Fibroblast of lung (primary cell): ENCODE measurements at regions not wholly inside any gene's neighbourhood (a gene's known extent, or its start where the extent isn't known, plus 50 kb on each side); places are given as distances from the start of the nearest gene placed in this dataset.
A peak's percentile ranks its signal among the peaks of the same experiment; 100 is the strongest.
"Not testable (repeated sequence)": the region's sequence is repeated elsewhere in the genome, so short reads cannot be mapped to it uniquely, and the experiment has no call there.

ENCODE experiments used
- DNase-seq, 2 donors: peaks; one replicate each; pipeline versions ENCODE4 v3.0.0 to v3.0.0-alpha.2; 2010; ENCODE audit warnings: low read depth in 2 of 2
- H2AFZ ChIP-seq: 2 replicates; pipeline ENCODE4 v1.5.1; 2012; ENCODE audit warnings: low read length, control low read depth, inconsistent platforms
- H3K27ac ChIP-seq: 2 replicates; pipeline ENCODE4 v1.5.1; 2011; ENCODE audit warnings: low read length, control low read depth; ENCODE audit not compliant: insufficient read depth
- H3K27me3 ChIP-seq: 2 replicates; pipeline ENCODE4 v1.5.1; 2011; ENCODE audit warnings: mild to moderate bottlenecking, low read length; ENCODE audit not compliant: control insufficient read depth, insufficient read depth
- H3K36me3 ChIP-seq: 2 replicates; pipeline ENCODE4 v1.5.1; 2011; ENCODE audit warnings: low read length; ENCODE audit not compliant: control insufficient read depth, insufficient read depth
- H3K4me1 ChIP-seq: 2 replicates; pipeline ENCODE4 v1.5.1; 2011; ENCODE audit warnings: low read length; ENCODE audit not compliant: control insufficient read depth, insufficient read depth; ENCODE audit errors: extremely low read depth
- H3K4me2 ChIP-seq: 2 replicates; pipeline ENCODE4 v1.5.1; 2011; ENCODE audit warnings: low read length, control low read depth; ENCODE audit not compliant: insufficient read depth; ENCODE audit errors: extremely low read depth
- H3K4me3 ChIP-seq, 4 experiments: fragments of 200-600 bp in 1 of 4; sonication (generic) in 1 of 4; replicated peaks in 1 of 4; 2 replicates each; pipeline ENCODE4 v1.5.1; 2011 to 2016; ENCODE audit warnings: low read length in 4 of 4, low read depth in 3 of 4, mild to moderate bottlenecking in 3 of 4, control low read depth in 2 of 4, inconsistent platforms in 1 of 4, mixed read lengths in 1 of 4; ENCODE audit not compliant: insufficient read depth in 1 of 4; ENCODE audit errors: control extremely low read depth in 1 of 4
- H3K79me2 ChIP-seq: 2 replicates; pipeline ENCODE4 v1.5.1; 2012; ENCODE audit warnings: mild to moderate bottlenecking, low read length, inconsistent platforms; ENCODE audit not compliant: control insufficient read depth, insufficient read depth
- H3K9ac ChIP-seq: 2 replicates; pipeline ENCODE4 v1.5.1; 2011; ENCODE audit warnings: mild to moderate bottlenecking, low read length, control low read depth; ENCODE audit not compliant: insufficient read depth
- H3K9me3 ChIP-seq: 2 replicates; pipeline ENCODE4 v1.5.1; 2012; ENCODE audit warnings: low read depth, low read length; ENCODE audit not compliant: control insufficient read depth, insufficient read depth
- H4K20me1 ChIP-seq: 2 replicates; pipeline ENCODE4 v1.5.1; 2011; ENCODE audit warnings: low read length; ENCODE audit not compliant: control insufficient read depth, insufficient read depth; ENCODE audit errors: extremely low read depth
- EZH2 ChIP-seq: IDR thresholded peaks from 2 replicates; pipeline ENCODE4 v1.5.1; 2012; ENCODE audit warnings: low read length, control low read depth, mild to moderate bottlenecking; ENCODE audit errors: missing control alignments
- TF ChIP-seq, protein P1 (sequence below), 2 donors: IDR thresholded peaks in 1 of 2; conservative IDR thresholded peaks in 1 of 2; 1 replicate in 1 of 2; 2 replicates in 1 of 2; pipeline ENCODE4 v1.5.1; 2011 to 2012; ENCODE audit warnings: low read length in 2 of 2, control low read depth in 1 of 2, inconsistent platforms in 1 of 2, low read depth in 1 of 2, mild to moderate bottlenecking in 1 of 2

GRCh38 chr1:104028416-104029035 is 278.8 kb downstream of the AMY1C start:
- no peak overlapping the region for H3K27ac ChIP-seq
- H4K20me1 ChIP-seq, result no peaks in the 10 kb centered on the region
- no peak overlapping the region for H2AFZ ChIP-seq
- H3K4me2 ChIP-seq, result no peak overlapping the region
- H3K4me3 ChIP-seq, result peak overlapping the region in 1 of 4 experiments; percentile 38
- TF ChIP-seq EZH2, result no peak
- TF ChIP-seq, protein P1, sequence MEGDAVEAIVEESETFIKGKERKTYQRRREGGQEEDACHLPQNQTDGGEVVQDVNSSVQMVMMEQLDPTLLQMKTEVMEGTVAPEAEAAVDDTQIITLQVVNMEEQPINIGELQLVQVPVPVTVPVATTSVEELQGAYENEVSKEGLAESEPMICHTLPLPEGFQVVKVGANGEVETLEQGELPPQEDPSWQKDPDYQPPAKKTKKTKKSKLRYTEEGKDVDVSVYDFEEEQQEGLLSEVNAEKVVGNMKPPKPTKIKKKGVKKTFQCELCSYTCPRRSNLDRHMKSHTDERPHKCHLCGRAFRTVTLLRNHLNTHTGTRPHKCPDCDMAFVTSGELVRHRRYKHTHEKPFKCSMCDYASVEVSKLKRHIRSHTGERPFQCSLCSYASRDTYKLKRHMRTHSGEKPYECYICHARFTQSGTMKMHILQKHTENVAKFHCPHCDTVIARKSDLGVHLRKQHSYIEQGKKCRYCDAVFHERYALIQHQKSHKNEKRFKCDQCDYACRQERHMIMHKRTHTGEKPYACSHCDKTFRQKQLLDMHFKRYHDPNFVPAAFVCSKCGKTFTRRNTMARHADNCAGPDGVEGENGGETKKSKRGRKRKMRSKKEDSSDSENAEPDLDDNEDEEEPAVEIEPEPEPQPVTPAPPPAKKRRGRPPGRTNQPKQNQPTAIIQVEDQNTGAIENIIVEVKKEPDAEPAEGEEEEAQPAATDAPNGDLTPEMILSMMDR (conservative IDR thresholded peaks at IDR 0.05 in 1 of 2, IDR thresholded peaks at IDR 0.05 in 1 of 2; ENCODE audit: low read depth in 1 of 2, low read length in 2 of 2), result no peak
- no peak overlapping the region for H3K9ac ChIP-seq
- H3K9me3 ChIP-seq, result no peaks in the 10 kb centered on the region
- no peaks in the 10 kb centered on the region for H3K4me1 ChIP-seq
- no peak for DNase-seq
- H3K36me3 ChIP-seq, result no peaks in the 10 kb centered on the region
- H3K79me2 ChIP-seq, result no peaks in the 10 kb centered on the region
- no peaks in the 10 kb centered on the region for H3K27me3 ChIP-seq

GRCh38 chr1:104029456-104029970 is 279.8 kb downstream of the AMY1C start:
- no peaks in the 10 kb centered on the region for H3K79me2 ChIP-seq
- no peak overlapping the region for H3K4me2 ChIP-seq
- no peak overlapping the region for H3K27ac ChIP-seq
- H3K27me3 ChIP-seq, result no peaks in the 10 kb centered on the region
- H2AFZ ChIP-seq, result no peak overlapping the region
- no peak overlapping the region for H3K4me3 ChIP-seq
- no peaks in the 10 kb centered on the region for H3K9me3 ChIP-seq
- TF ChIP-seq EZH2, result no peak
- TF ChIP-seq, protein P1 (conservative IDR thresholded peaks at IDR 0.05 in 1 of 2, IDR thresholded peaks at IDR 0.05 in 1 of 2; ENCODE audit: low read depth in 1 of 2, low read length in 2 of 2), result no peak
- no peaks in the 10 kb centered on the region for H3K4me1 ChIP-seq
- no peak overlapping the region for H3K9ac ChIP-seq
- no peak for DNase-seq
- no peaks in the 10 kb centered on the region for H3K36me3 ChIP-seq
- H4K20me1 ChIP-seq, result no peaks in the 10 kb centered on the region

DNA sequence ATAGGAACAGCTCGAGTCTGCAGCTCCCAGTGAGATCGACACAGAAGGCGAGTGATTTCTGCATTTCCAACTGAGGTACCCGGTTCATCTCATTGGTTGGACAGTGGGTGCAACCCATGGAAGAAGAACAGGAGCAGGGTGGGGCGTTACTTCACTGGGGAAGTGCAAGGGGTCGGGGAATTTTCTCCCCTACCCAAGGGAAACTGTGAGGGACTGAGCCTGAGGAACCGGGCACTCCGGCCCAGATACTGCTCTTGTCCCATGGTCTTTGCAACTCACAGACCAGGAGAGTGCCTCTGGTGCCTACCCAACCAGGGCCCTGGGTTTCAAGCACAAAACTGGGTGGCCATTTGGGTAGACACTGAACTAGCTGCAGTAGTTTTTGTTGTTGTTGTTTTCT is 307.1 kb downstream of the AMY1C start:
- H3K36me3 ChIP-seq, result no peaks in the 10 kb centered on the region
- H3K9ac ChIP-seq, result no peak overlapping the region
- H3K9me3 ChIP-seq, result no peaks in the 10 kb centered on the region
- no peak overlapping the region for H3K27ac ChIP-seq
- H4K20me1 ChIP-seq, result no peaks in the 10 kb centered on the region
- no peaks in the 10 kb centered on the region for H3K27me3 ChIP-seq
- no peaks in the 10 kb centered on the region for H3K4me1 ChIP-seq
- no peaks in the 10 kb centered on the region for H3K79me2 ChIP-seq
- TF ChIP-seq, protein P1 (conservative IDR thresholded peaks at IDR 0.05 in 1 of 2, IDR thresholded peaks at IDR 0.05 in 1 of 2; ENCODE audit: low read depth in 1 of 2, low read length in 2 of 2), result no peak
- no peak for TF ChIP-seq EZH2
- no peak for DNase-seq
- H2AFZ ChIP-seq, result no peak overlapping the region
- no peak overlapping the region for H3K4me2 ChIP-seq
- H3K4me3 ChIP-seq, result no peak overlapping the region

DNA sequence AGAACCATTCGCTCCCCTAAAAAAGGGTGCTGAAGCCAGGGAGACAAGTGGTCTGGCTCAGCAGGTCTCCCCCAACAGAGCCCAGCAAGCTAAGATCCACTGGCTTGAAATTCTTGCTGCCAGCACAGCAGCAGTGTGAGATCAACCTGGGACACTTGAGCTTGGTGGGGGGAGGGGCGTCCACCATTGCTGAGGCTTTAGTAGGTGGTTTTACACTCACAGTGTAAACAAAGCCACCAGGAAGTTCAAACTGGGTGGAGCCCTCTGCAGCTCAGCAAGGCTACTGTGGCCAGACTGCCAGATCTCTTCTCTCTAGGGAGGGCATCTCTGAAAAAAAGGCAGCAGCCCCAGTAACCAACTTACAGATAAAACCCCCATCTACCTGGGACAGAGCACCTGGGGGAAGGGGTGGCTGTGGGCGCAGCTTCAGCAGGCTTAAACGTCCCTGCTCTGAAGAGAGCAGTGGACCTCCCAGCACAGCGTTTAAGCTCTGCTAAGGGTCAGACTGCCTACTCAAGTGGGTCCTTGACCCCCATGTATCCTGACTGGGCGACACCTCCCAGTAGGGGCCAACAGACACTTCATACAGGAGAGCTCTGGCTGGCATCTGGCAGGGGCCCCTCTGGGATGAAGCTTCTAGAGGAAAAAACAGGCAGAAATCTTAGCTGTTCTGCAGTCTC is 307.7 kb downstream of the AMY1C start:
- H3K36me3 ChIP-seq, H3K9ac ChIP-seq, H3K4me3 ChIP-seq, H3K79me2 ChIP-seq, H2AFZ ChIP-seq, H3K27me3 ChIP-seq, H3K4me2 ChIP-seq, H3K9me3 ChIP-seq, DNase-seq, H3K27ac ChIP-seq, H4K20me1 ChIP-seq, H3K4me1 ChIP-seq: not testable (repeated sequence)
